GM19372 (cell line): ENCODE measurements at regions not wholly inside any gene's neighbourhood (a gene's known extent, or its start where the extent isn't known, plus 50 kb on each side); places are given as distances from the start of the nearest gene placed in this dataset.
"Not testable (repeated sequence)": the region's sequence is repeated elsewhere in the genome, so short reads cannot be mapped to it uniquely, and the experiment has no call there.

Experiments
- ATAC-seq: cut with Tn5 transposase; IDR thresholded peaks from one replicate; pipeline ENCODE4 v1.9.1; 2021; ENCODE audit warnings: mild to moderate bottlenecking, low read depth, moderate library complexity; ENCODE audit not compliant: unreplicated experiment

- no peak for ATAC-seq
Observed at GRCh38 chr4:84381759-84382158, 117.3 kb downstream of the NKX6-1 start.

- no peak for ATAC-seq
Observed at GRCh38 chr4:84379917-84380641, 119.0 kb downstream of the NKX6-1 start.

- no peak for ATAC-seq
Observed at GRCh38 chr4:84378983-84379382, 120.1 kb downstream of the NKX6-1 start.

GRCh38 chr4:84378356-84378755, 120.7 kb downstream of the NKX6-1 start:
- ATAC-seq: no peak

GRCh38 chr4:84366907-84367306, 132.2 kb downstream of the NKX6-1 start:
- no peak for ATAC-seq

GRCh38 chr4:84366161-84366560, 132.9 kb downstream of the NKX6-1 start:
- no peak for ATAC-seq

- no peak for ATAC-seq
Observed at GRCh38 chr4:84362896-84363655, 136.0 kb downstream of the NKX6-1 start.

- no peak for ATAC-seq
Observed at GRCh38 chr4:84342161-84342560, 156.9 kb downstream of the NKX6-1 start.

- ATAC-seq: no peak
Observed at GRCh38 chr4:84341559-84341958, 157.5 kb downstream of the NKX6-1 start.

GRCh38 chr4:84338367-84338766, 160.7 kb downstream of the NKX6-1 start:
- no peak for ATAC-seq

GRCh38 chr4:84336964-84337705, 162.0 kb downstream of the NKX6-1 start:
- ATAC-seq: no peak

- ATAC-seq: no peak
Observed at GRCh38 chr4:84327526-84327925, 171.6 kb downstream of the NKX6-1 start.

GRCh38 chr4:84325625-84326024, 173.5 kb downstream of the NKX6-1 start:
- no peak for ATAC-seq

GRCh38 chr4:84324303-84325245, 174.5 kb downstream of the NKX6-1 start:
- ATAC-seq: no peak

- ATAC-seq: no peak
Observed at GRCh38 chr4:84319124-84319523, 180.0 kb downstream of the NKX6-1 start.

GRCh38 chr4:84317513-84317912, 181.6 kb downstream of the NKX6-1 start:
- no peak for ATAC-seq

- no peak for ATAC-seq
Observed at GRCh38 chr4:84312426-84313012, 186.6 kb downstream of the NKX6-1 start.

- no peak for ATAC-seq
Observed at GRCh38 chr4:84309191-84309590, 189.9 kb downstream of the NKX6-1 start.

- ATAC-seq: not testable (repeated sequence)
Observed at GRCh38 chr4:84298719-84299254, 200.3 kb downstream of the NKX6-1 start.
